ENCODE measurements at regions not wholly inside any gene's neighbourhood (a gene's known extent, or its start where the extent isn't known, plus 50 kb on each side); places are given as distances from the start of the nearest gene placed in this dataset.

DNA sequence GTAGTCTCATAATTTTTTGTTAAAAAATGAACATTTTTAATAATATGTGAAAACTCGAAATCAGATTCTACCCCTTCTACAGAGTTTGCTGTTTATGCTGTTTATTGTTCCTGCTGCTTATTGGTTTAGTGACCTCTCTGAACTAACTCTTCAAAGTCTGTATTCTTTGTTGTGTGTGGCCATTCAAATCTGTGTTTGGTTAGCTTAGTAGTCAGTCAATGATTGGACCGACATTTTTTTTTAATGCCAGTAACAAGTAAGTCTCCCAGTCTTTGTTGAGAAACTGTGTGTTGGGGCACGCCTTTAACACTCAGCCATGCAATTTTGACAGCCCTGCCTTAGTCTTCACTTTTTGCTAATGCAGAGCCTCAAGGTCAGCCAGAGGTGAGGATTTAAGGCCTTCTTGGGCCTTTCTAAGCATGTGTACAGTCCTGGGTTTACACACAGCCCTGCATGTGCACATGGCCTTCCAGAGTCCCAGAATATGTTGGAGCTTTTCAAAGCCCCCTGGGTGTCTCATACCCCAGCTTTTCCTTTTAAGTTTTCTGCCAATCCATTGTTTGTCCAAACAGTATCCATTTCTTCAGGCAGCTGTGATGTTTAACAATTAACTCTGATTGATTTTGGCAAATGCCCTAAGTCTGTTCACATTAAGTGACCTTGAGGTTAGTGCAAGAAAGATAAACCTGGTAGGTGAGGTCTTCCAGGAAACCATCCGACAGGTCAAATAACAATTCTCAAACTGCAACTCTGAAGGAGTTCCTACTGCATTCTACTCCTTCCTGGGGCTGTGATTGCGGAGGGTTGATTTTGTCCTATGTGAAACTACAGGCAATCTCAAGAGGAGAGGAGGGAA lies 389.3 kb downstream of the PMP22 start:
- DNase-seq = no peak

DNA sequence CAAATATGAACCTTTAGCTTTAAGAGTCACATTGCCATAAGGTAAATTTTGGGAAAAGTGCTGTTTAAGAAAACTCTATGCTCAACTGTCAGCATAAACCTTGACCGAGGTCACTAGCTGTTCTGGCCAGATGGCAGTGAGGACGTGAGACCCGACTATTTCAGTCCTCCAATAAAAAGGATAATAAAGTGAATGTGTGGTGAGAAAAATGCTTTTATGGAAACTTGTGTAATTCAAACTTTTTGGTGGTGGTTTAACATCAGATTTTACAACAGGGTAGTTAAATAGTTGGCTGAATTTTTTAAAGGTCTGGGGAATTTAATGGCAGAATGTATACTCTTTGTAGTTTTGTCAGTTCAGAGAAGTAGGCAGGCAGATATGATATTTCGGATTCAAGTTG lies 391.1 kb downstream of the PMP22 start:
- DNase-seq = no peak

DNA sequence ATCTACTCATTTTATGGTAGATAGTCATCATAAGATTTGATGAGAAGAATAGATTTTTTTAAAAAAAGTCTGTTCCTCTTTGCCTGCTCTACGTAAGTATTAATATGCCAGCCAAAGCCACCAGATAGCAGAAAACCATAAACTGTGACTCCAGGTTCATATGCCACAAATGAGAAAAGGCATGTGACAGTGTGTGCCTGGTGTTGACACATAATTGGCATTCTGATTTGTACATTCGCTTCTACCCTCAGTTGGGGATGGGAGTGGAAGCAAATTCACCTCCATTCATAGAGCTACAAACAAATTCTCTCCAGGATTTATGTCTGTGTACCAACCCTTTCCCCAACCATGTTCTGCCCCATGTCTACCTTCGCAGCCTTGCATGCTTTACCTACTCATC lies 391.6 kb downstream of the PMP22 start:
- DNase-seq = no peak

- DNase-seq = no peak
These were observed 393.2 kb downstream of the PMP22 start for GRCh38 chr17:14871921-14872320.

DNA sequence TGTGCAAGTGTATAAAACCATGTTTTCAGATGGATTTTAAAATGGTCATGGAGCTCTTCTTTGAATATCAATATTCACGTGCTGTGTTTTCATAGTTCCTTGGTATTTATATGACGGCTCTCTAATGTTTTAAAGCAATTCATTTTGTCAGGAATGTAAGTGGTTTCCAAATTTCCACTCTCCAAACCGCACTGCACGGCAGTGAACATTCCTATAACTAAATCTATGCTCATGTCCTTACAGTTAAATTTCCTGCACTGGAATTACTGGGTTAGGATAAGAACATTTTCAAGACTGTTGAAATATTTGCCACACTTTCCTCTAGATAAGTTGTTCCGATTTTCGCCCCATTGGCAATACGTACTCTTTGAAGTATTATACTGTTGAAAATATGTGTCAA lies 398.9 kb downstream of the PMP22 start:
- DNase-seq = no peak

DNA sequence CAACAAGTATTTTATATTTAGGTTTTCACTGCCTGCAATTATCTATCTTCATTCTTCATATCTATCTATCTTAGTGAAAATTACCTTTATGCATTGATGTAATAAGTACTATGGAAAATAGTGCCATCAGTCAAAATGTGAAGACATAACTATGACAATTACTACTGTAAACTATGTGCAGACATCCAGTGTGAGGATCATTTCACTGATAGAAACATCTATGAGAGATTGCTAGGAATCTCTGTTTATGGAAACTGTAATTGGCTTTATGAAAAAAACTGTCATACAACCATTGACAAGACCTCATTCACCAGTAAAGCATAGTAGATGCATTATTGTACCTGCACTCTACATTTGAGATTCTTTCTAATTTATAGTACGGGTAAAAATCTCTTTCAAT lies 401.0 kb downstream of the PMP22 start:
- no peak for DNase-seq

- no peak for DNase-seq
These were observed 405.6 kb downstream of the PMP22 start for GRCh38 chr17:14859542-14859941.

DNA sequence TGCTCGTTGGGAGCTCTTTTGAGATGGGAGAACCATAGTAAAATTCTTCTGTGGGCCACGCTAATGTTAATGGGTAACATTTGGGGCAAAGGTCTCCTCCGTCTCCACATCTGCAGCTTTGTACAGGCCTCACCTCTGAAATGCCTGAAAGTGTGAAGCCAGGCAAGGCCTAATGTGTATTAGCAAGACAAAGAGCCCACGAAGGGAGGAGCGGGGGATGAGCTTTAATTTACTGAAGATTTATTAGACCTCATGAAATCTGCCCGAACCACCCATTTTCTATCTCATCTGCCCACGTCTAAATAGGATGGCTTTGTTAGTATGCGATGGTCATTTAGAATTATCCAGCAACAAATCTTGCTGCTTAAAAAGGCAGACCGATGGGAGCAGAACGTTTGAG lies 408.9 kb downstream of the PMP22 start:
- no peak for DNase-seq

- no peak for DNase-seq
These were observed 410.4 kb downstream of the PMP22 start for GRCh38 chr17:14854691-14855090.

DNA sequence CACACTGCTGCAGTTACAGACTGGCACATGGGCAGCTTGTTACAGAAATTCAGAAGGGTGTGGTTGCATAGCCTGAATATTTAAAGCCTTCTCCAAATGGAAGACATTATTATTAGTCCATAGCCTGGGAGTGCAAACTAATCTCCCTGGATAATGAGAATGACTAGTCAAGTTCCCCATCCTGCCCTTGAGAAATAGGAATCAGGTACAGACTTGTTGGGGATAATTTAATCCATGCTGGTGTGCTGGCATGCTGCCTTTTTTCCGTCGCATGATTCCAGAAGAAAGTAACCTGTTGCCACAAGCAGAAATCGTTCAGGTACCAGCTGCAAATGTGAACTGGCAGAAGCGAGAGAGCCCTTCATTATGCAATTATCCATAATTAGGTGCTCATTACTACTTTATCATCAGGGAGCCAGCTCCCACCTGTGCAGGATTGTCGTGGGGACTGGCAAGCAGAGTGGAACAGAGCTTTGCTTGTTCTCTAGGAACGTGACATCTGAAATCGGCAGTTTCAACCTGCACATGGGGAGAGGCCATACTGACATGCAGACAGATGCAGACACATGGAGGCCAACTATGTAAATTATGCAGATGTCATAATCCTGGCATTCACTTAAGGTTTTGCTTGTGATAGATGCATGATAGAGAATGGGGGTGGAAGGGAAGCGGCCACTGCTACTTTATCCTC lies 419.4 kb downstream of the PMP22 start:
- no peak for DNase-seq

GRCh38 chr17:14843086-14843795 lies 421.9 kb downstream of the PMP22 start:
- DNase-seq = no peak

DNA sequence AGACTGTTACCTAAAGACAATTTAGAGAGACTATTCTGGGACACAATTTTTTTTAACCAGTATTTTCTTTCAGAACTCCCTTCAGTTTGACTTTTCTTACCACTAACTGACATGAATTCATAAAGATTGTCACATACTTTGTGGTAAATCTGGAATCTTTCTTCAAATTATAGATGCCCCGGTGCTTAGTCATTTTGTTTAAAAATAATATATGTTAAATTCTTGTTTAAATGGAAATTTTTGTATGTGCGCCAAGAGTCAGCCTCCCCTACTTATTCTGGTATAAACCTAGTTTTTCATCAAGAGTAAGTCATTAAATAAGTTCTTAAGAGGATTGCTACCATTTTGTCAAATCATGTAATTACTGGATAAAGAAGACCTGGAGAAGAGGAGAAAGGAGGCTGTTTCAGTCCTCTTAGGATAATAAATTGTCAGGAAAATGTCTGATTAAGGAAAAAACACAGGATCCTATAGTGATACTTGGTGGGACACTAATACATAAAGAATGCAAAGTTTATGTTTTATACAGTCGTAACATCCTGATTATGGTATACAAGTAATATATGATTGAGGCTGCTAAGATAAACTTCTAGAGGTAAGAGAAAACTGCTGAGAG lies 424.4 kb downstream of the PMP22 start:
- DNase-seq = no peak

DNA sequence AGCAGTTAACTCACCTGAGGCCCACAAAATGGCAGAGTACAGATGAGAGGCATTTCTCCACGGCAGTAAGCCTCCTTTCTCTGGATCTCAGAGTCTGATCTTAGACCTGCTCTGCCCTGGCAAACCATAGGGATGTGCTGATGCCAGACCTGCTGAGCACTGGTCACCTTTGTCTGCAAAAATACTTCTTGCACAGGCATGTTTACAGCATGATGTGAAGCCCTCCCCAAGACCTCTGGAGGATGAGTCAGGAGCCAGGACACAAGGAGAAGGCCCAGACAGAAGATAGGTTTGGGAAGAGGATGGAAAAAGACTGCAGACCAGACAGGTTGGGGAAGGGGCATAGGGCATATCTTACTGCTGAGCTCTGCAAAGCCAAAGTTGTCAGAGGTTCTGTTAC lies 426.6 kb downstream of the PMP22 start:
- DNase-seq = no peak

DNA sequence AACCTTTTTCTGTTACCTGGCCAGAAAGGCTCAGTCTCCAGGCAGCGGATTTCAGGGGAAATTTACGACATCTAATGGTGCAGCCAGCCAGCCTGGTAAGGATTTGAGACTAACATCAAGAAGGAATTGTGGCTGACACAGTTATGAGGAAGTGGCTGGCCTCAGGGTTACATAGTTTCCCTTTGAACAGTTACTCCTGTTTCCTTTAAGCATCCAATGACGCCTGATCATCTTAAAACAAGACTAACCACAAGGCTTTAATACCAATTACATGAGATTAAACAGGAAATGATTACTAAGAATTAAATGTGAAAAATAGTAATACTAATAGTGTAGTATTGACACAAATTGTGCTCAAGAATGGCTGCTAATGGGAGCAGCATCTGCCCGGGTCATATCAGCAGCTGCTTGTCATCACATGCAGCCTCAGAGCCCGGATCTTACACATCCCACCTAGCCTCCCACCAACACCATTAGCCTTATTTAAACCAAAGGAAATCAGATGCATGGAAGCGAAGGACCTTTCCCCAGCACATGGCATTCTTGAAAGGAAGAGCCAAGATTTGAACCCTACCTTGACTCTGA lies 431.8 kb downstream of the PMP22 start:
- DNase-seq = no peak

DNA sequence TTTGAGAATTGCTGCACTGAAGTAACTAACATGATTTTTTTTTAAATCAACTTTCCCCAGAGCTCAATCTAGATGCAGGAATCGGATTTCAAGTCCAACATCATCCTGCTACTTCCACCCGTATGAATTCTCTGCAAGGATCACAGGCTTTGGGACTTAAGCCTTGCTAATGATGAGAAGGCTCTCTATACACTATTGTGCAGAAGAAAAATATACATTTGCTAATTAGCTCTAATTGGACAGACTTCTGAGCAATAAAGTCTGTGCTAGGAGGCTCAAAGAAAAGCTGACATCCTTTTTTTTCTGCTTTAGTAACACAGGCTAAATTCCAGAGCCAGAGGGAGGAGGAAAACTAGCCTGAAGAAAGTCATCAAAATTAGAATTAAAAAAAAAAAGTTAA lies 433.6 kb downstream of the PMP22 start:
- no peak for DNase-seq

- DNase-seq = no peak
These were observed 437.7 kb downstream of the PMP22 start for GRCh38 chr17:14827396-14827919.

DNA sequence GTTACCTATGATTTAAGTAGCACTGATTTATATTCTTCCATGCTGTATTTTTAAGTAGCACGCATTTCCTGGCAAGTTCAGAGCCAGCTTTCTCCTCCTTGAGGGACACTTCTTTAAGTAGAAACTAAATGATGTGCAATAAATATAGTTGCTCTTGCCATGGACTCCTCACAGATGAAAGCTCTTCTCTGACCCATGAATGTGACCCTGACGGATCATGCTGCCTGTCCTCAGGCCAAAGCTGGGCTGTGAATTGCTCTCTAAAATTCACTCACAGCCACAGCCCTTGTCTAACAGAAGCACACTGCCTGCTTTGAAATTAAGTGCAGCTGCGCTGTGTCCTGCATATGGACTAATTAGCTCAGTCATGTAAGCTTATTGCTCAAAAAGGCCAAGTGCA lies 438.8 kb downstream of the PMP22 start:
- no peak for DNase-seq

- DNase-seq = no peak
These were observed 446.7 kb downstream of the PMP22 start for GRCh38 chr17:14818469-14818868.

DNA sequence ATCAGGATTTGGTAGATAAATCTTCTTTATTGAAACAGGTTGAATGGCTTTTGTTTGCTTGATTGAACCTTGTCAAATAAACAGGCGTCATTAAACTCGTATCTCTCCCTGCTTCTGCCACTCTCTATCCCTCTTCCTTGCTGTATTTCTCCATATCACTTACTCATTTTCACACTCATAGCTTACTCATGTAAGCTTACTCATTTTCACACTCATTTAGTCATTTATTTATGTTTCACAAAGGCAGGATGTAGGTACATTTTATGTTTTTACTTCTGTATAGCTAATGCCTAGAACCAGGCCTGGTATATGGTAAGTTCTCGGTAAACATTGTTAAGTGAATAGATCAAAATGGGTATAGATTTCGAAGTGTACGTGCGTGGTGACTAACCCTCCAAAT lies 450.0 kb downstream of the PMP22 start:
- no peak for DNase-seq

- no peak for DNase-seq
These were observed 451.3 kb downstream of the PMP22 start for GRCh38 chr17:14813649-14814370.

GRCh38 chr17:14808425-14808824 lies 456.7 kb downstream of the PMP22 start:
- DNase-seq = no peak

GRCh38 chr17:14805348-14805747 lies 459.8 kb downstream of the PMP22 start:
- DNase-seq = no peak
